Nucleus accumbens (tissue), 56 donors: ENCODE measurements at regions not wholly inside any gene's neighbourhood (a gene's known extent, or its start where the extent isn't known, plus 50 kb on each side); places are given as distances from the start of the nearest gene placed in this dataset.

Source experiments
- DNase-seq, 56 donors: peaks; one replicate each; lab custom pipeline; 2025; lab: John Stamatoyannopoulos, UW

DNA sequence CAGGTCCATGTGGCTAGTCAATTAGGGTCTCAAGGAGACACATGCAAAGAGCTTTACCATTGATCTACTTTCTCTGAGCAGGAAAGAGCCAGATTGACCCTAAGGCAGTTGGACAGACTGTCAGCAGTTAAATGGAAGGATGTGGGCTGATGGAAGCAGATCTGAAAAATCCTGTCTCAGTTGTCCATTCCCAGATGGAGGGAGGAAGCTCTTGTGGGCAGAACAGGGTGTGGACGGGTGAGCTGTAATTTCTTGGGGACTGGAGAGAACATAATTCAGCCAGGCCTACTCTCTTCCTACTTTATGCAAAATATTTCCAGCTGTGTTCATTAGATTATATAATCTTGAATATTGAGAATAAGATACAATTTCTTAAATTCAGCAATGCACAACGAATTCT, 163.6 kb downstream of the GNAT3 start:
- DNase-seq: no peak

DNA sequence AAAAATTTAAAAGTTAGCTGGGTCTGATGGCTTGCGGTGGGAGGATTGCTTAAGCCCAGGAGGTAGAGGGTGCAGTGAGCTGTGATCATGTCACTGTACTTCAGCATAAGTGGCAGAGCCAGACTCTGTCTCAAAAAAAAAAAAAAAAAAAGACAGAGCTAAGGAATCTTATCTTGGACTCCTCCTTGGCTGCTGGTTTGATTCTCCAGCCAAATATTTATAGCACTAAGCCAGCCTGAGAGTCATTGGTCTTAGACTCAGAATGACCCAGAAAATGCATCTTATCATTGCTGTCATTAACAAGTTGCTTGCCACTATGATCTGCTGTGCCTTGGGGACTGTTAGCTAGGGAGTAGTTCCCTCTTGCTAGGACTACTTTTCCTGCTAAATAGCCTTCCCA, 164.7 kb downstream of the GNAT3 start:
- no peak for DNase-seq

DNA sequence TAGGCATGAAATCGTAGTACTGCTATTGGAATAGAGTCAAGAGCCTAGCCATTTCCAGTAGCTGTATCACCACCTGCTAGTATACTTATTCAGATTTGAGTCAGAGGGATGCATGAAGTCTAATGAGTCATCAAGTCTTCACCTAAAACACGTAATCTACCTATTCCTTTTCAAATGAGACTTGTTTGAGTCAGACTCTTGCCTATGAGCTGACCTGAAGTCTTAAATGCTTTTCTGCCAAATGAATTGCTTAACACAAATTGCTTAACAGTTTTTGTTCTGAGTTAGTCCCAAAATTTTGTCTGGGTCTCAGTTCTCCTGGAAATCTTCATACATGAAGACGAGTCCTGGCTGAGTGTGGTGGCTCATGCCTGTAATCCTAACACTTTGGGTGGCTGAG, 165.2 kb downstream of the GNAT3 start:
- DNase-seq: peak in 1 of 56 donors; percentile 3

DNA sequence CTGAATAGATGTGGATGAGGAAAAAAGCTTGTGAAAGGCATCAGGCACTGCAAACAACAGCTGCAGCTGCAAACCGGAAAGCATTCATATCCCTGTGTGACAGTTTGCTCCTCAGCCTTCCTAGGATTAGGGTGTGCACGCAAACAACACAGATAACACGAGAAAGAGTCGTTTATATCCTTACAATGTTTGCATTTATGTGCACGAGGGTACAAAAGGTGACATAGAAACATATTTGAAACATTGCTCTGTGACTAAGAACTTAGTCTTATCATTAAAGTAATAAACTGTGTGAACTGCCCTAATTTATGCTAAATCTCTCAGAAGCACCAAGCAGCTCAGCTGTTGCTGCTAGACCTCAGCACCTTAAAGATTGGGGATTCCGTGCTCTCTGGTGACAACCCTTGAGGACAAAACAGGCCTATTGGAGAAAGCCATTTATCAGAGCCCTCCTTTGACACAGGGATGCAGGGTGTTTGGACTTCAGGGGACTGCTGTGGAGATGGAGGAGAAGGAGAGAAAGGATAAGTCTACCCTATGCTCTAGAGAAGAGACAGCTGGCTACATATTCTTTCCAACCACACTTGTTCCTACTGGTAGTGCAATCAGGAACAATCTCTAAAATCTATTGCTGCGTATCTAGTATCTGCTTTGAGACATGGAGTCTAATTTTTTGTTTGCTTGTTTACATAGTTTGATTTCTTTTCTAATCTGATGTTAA, 176.2 kb downstream of the GNAT3 start:
- peak in 14 of 56 donors; percentile 1 to 13 (median 4) for DNase-seq

DNA sequence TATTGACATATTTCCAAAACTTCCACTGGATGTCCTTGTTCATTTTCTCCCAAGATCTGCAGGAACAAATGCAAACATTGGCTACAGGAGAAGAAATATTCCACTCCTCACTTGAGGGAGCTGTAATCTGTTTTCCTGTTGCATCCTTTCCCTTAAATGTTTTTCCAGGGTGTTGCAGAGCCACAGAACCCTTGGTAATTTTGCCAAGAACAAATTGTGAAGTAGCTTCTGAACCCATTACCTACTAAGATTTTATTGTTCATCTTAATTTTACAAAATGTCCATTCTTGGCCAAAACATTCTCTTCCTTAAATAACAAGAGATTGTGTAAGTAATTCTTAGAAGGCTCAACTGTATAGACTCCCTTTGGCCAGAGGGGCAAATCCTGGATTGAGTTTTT, 177.0 kb downstream of the GNAT3 start:
- no peak for DNase-seq

DNA sequence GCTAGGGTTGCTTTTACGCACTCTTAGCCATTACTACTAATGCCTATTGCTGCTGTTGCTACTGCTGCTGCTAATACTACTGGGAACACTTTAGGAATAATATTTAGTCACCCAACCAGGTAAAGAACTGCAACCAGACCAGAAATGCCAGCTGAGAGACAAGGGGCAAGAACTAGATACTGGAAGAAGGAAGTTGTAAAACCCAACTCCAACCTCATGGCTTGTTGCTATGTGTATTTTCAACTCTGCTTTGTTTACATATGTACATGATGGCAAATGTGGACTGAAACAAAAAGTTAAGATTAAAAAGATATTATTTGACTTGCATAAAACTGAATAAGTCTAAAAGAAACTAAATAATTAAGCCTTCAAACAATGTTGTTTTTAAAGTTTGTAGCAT, 177.7 kb downstream of the GNAT3 start:
- DNase-seq: no peak

DNA sequence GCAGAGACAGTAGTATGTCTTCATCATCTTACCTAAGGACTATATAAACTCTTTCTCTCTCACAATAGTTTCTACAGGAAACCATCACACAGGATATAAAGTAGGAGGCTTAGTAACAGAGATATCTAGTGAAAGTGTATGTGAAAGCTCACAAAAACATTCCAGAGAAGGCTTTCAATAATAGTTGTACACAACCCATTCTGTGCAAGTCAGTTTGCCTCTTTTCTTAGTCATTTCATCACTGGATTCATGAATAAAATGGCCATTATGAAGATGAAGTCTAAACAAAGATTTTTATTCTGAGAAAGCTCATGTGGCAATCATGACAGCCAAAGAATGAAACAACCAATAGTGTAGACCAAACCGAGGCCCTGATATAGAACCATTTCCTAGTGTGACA, 178.8 kb downstream of the GNAT3 start:
- DNase-seq: no peak

DNA sequence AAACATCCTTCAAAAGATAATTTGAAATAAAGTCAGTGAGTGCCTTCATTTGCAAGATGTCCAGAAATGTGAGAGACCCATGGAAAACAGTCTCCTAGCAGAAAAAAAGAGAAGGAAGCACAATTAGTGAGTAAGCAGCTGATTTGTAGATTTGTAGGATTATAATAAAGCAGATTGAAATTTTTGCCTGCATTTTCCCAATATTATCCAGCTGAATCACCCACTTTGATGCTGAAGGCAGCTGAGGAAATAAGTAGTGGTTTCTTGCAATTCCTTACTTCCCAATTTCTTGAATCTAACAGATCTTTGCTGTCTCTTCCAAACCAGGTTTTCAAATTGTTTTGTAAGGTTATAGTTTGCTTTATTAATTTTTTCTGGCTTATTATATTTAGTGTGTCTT, 181.4 kb downstream of the GNAT3 start:
- DNase-seq: no peak

DNA sequence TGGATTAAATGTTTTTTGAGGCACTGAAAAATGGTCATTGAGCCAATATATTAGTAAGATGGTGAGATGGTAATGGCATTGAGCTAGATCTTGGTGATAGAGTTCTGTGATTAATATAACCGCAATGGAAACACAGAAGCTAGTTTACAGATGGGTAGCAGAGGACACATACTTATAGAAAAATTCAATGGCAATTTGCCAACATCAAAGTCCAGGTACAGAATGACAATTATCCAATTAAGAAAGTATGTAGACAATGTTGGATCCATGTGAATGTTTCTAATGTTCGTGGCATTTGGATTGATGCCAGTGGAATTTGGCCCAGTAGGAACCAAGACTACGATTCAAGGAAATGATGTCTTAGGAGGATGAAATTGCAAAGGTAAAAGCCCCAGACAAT, 187.8 kb downstream of the GNAT3 start:
- no peak for DNase-seq

DNA sequence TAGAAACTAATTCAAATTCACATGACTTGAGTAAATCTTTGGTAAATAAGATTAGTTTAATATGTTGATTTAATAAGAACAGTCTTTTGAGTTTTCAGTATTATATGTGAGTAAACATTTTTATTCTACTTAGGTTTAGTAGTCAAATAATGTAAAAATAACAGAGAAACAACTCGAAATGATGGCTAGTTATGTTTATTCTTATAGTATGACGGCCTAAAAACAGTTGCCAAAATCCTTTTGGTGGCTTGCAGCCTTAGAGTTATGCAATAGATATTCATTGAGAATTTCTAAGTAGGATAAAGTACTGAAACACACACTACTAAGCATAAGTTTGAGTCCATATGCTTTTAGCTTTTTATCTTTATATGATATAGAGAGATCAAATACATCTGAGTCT, 184.8 kb downstream of the GNAI1 start:
- no peak for DNase-seq

DNA sequence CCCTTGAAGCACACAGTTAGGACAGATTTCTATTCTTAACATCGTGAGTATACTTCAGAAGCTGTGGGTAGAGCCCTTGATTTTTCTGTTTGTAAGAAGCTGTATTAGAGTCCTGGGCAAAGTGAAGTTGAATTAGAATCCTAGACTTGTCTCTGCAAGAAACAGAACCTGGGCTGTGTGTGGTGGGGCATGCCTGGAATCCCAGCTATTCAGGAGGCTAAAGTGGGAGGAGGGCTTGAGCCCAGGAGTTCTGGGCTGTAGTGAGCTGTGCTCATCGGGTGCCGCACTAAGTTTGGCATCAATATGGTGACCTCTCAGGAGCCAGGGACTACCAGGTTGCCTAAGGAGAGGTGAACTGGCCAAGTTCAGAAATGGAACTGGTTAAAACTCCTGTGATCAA, 183.4 kb downstream of the GNAI1 start:
- no peak for DNase-seq

DNA sequence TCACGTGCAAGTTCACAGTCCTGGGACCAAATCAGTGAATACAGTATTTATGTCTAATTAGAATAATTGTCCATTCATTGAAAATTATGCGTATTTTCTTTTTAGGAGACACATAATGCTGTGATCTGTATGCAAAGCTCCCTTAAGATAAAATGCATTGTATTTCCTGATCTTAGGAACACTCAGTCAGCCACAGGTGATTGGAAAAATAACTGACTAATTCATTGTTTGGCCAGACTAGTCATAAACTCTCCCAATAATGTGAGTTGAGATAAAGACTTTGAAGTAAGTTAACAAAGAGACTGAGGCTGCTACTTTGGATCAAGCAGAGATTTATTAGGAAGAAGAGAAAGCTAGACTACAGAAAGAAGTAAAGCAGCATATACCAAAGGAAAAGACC, 182.2 kb downstream of the GNAI1 start:
- DNase-seq: no peak

DNA sequence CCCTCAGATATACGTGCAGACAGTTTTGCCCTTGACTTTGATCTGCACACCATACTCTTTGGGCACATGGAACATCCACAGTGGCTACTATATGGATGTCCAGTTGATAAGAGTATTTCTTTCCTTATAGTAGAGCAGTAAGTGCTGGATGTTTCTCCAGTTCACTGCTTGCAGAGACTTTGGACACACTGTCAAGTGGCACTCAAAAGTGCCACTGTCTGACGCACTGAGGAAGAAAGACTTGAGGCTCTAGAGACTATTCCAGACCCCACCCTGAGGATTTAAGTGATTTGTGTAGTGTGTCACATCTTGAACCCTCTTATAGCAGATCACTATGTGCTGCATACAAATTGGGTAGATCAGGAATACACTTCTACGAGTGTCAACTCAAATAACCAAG, 179.1 kb downstream of the GNAI1 start:
- no peak for DNase-seq

DNA sequence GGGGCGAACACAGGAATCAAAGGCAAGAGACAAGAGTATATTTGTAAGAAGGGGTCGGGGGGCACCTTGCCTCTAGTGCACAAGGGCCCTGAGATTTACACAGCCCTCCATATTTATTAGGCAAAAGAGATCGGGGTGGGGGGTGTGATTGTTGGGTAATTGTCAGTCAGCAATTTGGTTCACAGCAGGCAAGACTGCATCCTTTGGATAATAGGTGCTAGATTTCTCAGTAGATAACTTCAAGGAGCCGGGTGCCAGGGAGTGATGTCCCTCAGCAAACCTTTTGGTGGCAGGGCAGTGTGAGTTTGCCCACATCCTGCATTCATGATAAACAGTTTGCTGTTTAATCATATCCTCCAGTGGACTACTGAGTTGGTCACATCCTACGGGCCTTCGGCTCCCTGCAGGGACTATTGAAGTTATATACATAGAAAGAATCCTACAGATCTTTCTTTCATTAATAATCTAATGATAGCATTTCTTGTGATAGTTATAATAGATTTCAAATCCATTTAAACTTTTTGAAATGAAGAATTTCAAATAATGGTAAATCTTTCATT, 178.5 kb downstream of the GNAI1 start:
- DNase-seq: no peak

DNA sequence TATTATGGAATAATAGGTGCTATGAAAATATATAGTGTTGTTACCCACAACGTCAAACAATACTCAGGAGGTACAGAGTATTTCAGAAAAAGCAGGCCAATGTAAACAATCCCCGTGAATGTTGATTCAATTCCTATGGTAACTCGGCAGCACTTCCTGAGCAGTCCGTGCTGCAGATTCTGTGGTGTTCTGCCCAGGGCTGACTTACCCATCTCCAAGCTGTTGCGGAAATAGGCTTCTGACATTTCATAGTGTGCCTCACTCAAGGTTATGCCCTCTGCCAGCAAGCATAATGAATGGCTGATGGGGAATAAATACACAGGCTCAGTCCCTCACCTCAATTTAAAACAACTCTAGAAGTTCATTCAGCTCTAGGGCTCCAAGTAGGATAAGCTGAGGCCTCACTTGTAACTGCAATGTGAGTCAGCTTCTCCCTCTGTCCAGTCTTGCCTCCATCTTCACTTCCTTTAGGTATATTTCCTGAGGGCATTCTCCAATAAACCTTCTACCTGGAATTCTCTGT, 177.6 kb downstream of the GNAI1 start:
- no peak for DNase-seq

DNA sequence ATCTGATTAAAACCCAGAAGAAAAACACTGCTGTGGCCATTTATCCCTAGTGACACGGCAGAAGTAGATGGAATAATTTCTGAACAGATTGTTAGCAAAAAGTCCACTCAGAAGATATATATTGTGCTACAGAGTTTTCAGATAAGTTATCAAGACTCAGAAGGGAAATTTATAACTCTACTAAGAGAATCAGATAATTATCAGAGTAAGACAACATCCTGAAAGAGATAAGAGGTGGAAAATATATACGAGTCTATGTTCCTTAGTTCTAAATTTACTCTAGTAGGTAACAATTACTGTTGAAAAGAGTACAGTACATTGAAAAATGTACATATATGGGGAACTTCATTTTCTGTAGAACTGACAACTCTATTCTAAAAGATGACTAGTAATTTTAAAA, 176.7 kb downstream of the GNAI1 start:
- no peak for DNase-seq

DNA sequence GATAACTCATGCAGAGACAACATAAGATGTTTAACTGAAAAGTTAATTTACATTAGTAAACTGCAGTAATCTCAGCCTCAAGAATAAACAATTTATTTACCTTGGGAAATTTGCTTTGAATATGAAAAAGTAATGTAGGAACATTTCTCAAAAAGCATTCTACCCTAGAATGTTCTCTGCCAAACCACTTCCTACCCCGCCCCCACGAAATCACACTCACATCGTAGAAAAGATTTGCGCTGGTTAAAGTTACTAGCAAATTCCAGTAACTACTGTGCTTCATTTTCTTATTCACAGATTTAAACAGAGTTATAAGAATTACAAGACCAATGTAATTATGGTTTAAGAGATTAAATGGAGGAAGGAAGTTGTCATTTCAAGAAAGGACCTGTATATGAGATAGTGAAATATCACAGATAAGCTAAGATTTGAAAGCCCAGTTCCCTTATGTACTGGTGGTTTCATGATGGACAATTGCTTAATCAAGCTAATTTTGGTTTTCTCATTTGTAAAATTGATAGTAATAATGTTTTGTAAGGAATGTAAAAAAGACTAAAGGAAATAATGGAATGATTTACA, 175.4 kb downstream of the GNAI1 start:
- no peak for DNase-seq

DNA sequence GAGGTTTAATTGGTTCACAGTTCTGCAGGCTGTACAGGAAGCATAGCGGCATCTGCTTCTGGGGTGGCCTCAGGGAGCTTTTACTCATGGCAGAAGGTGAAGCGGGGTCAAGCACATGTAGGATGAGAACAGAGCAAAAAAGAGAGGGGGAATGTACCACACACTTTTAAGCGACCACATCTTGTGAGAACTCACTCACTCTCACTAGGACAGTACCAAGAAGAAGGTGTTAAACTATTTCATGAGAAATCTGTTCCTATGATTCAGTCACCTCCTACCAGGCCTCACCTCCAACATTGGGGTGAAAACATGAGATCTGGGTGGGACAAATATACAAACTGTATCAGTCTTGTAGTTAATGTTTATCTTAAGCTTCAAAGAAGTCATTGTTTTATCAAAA, 174.7 kb downstream of the GNAI1 start:
- DNase-seq: no peak

DNA sequence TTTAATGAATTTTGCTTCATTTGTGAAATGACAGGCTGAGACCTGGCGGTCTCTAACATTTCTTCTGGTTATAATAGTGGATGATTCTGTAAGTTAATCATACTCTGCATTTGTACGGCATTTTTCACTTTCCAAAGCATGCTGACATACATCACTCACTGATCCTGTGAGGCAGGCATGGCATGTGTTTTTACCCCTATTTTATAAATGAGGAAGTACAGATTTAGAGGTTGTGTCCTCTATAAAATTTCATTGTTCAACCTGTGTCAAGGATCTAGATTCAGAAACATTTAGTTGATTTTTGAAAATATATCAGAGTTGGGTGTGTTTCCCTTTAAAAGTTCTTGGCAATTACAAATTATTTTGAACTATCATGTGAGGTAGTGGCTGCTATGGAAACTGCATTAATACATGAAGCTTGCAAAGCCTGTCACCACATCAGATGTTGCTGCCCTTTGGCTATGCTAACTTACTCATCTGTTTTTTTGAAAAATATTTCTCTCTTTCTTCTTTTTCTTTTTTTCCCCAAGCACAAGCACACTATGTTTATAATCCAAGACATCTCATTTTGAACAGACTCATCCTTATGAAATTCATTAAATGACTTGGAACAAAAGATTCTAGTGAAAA, 172.7 kb downstream of the GNAI1 start:
- DNase-seq: no peak

DNA sequence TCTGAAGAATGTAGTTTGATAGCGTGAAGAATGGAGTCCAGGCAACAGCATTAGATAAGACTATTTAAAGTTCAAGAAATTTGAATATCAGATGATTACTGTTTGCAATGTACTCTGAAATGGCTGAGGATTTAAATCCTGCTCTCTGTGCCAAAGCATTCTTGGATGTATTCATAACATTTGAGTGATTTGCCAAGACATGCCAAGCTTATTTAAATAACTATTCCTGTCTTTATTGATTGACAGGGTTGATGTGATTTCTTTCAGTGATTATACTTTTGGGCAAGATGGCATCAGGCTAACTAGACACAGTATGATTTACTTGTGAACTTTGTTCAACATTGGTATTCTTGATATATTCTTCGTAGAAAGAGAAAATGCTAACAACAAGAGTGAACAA, 168.7 kb downstream of the GNAI1 start:
- DNase-seq: no peak

DNA sequence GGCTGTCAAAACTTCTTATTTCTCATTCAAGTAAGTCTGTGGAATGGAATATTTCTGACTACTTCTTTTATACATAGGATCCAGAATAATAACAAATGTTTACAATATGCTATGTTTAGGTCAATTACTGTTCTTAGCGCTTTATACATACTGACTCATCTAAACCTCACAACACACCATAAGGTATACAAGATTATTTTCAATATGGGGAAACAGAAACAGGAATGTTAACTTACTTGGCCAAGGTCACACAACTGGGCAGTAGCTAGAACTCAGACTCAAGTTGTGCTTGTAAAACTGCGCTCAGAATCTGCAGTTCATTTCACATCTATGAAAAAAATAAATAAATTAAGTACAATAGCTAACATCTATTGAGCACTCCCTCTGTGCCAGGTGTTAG, 168.0 kb downstream of the GNAI1 start:
- no peak for DNase-seq

DNA sequence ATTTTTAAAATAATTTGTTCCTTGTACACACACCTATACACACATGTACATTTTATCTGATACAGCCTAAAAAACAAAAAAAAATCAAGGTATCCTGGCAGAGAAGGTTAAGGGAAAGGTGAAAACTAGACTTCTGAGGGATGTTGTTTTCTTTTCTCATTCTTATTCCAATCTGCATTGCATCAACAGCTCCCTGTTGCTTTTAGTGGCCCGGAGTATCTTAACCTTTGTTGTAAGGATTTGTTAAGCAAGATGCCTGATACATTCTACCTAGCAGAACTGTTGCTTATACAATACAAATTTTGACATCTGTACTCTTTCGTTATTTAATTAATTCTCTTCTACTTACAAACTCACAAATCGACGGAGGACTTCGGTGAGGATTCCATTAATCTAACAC, 167.4 kb downstream of the GNAI1 start:
- DNase-seq: no peak
